ENCODE measurements at regions not wholly inside any gene's neighbourhood (a gene's known extent, or its start where the extent isn't known, plus 50 kb on each side); places are given as distances from the start of the nearest gene placed in this dataset.

- TF ChIP-seq ZNF184 (CRISPR knock-in tag; IDR thresholded peaks at IDR 0.05) (no peak), SREBF2 (CRISPR knock-in tag; IDR thresholded peaks at IDR 0.05) (no peak), RBM14 (IDR thresholded peaks at IDR 0.05; ENCODE audit: borderline replicate concordance, insufficient read depth, low read depth, low read length) (no peak), E2F1 (CRISPR knock-in tag; IDR thresholded peaks at IDR 0.05) (no peak), RFX5 (IDR thresholded peaks at IDR 0.05; ENCODE audit: low read depth, low read length) (no peak), MYC (IDR thresholded peaks at IDR 0.05; ENCODE audit: low read depth, low read length) (no peak), MYC (CRISPR knock-in tag; IDR thresholded peaks at IDR 0.05; ENCODE audit: borderline replicate concordance, low read depth) (no peak), ZKSCAN1 (IDR thresholded peaks at IDR 0.05; ENCODE audit: low read depth, low read length) (no peak), MXI1 (IDR thresholded peaks at IDR 0.05; ENCODE audit: low read depth, low read length) (no peak)
Observed at GRCh38 chr2:220335591-220335915, 708.1 kb downstream of the SLC4A3 start.

All from K562 (cell line).